ENCODE measurements at regions not wholly inside any gene's neighbourhood (a gene's known extent, or its start where the extent isn't known, plus 50 kb on each side); places are given as distances from the start of the nearest gene placed in this dataset.

DNA sequence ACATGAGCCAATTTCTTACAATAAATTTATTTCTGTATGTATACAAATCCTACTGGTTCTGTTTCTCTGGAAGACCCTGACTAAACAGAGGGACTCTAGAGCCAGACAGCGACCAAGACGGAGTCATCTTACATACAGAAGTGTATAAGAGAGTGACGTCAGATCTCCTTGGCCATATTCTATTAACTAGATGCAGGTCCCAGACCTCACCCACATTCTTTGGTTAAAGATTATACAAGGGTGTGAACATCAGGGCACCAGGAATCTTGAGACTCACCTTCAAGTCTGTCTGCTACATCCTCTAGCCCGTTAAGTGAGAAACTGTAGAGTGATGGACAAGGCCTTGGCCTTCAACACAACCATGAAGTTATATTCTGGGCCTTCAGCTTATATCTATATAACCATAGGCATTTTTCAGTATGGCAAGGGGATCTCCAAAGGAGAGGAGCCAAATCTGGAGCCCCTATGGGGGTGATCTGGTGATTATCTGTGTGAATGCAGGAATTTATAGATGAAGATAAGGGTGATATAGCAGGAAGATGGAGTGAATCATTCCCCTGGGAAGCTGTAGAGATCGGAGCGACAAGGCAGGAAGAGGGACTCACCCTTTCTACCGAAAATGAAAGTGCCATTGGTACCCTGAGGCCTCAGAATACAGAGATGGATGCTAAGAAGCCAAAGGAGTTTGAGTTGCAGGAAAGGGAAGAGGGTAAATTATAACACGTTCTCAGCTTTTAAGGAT lies 83.9 kb downstream of the ADAMTS1 start:
- no peak overlapping the region for H3K27ac ChIP-seq (ENCODE audit: low read length)
- no peaks in the 10 kb centered on the region for H3K27me3 ChIP-seq (ENCODE audit: control insufficient read depth, insufficient read depth, low read length)
- no peaks in the 10 kb centered on the region for H3K4me1 ChIP-seq (ENCODE audit: control insufficient read depth, insufficient read depth, low read length)
- 90% methylated on average over 2 of the region's 8 CpGs for WGBS (ENCODE audit: insufficient coverage, low lambda C conversion rate)
- no peaks in the 10 kb centered on the region for H3K36me3 ChIP-seq (ENCODE audit: control insufficient read depth, insufficient read depth, low read length)
- DNase-seq: no peak
- no peaks in the 10 kb centered on the region for H3K9me3 ChIP-seq (ENCODE audit: control insufficient read depth, low read depth, low read length)
- no peak overlapping the region for H3K4me3 ChIP-seq (ENCODE audit: low read length)

DNA sequence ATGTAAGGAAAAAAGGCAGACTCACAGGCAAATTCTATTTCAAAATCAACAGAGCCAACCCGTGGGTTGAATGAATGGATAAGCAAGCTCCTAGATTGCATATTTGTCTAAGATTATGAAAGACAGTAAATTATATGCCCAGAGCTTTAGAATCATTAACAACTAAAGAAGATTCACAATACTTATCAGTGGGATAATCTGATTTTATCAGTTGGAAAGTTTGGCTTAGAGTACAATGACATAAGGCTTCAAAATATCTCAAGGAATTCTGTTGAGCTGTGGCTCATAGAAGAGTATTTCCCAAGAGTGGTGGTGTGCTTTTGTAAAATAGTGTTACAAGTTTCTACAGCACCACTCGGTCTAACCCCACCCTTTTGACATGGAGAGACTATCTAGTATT lies 85.5 kb downstream of the ADAMTS1 start:
- no peaks in the 10 kb centered on the region for H3K4me1 ChIP-seq (ENCODE audit: control insufficient read depth, insufficient read depth, low read length)
- H3K27ac ChIP-seq (ENCODE audit: low read length): no peak overlapping the region
- no peaks in the 10 kb centered on the region for H3K27me3 ChIP-seq (ENCODE audit: control insufficient read depth, insufficient read depth, low read length)
- H3K9me3 ChIP-seq (ENCODE audit: control insufficient read depth, low read depth, low read length): no peaks in the 10 kb centered on the region
- no CpG with 5 or more reads among the region's 2 CpGs for WGBS (ENCODE audit: insufficient coverage, low lambda C conversion rate)
- DNase-seq: no peak
- no peaks in the 10 kb centered on the region for H3K36me3 ChIP-seq (ENCODE audit: control insufficient read depth, insufficient read depth, low read length)
- no peak overlapping the region for H3K4me3 ChIP-seq (ENCODE audit: low read length)

DNA sequence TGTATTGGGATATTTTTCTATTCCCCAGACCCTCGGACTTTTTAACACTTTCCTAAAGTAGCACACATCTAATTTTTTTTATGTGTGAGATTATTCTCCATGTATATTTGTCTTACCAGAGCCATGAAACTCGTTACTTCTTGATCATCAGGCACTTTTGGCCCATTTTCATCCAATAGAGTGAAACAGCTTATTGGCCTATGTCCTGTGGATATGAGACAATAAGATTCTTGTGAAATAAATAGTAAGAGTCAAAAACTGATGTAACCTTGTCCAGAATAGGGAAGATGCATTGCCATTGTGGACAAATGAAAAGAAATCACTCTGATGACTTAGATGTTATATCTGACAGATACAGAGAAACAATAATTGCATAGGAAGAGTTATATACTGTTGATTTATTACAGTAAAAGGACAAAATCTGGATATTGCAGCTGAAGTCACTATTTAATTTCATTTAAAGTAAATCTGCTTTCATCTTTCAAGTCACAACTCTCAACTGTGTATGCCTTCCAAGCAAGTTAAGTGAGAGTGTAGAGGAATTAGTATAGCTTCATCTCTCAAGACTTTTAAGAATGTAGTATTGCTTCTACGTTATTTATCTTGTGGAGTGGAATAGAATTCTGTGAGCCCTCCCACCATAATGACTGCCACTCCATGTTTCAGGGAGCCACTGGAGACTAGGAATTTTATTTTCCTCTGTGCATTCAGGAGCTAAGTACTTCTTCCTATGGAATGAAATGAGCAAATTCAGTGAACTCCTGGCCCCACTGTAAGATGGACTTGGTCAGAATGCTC lies 86.9 kb downstream of the ADAMTS1 start:
- 90% methylated on average over 2 of the region's 3 CpGs for WGBS (ENCODE audit: insufficient coverage, low lambda C conversion rate)

DNA sequence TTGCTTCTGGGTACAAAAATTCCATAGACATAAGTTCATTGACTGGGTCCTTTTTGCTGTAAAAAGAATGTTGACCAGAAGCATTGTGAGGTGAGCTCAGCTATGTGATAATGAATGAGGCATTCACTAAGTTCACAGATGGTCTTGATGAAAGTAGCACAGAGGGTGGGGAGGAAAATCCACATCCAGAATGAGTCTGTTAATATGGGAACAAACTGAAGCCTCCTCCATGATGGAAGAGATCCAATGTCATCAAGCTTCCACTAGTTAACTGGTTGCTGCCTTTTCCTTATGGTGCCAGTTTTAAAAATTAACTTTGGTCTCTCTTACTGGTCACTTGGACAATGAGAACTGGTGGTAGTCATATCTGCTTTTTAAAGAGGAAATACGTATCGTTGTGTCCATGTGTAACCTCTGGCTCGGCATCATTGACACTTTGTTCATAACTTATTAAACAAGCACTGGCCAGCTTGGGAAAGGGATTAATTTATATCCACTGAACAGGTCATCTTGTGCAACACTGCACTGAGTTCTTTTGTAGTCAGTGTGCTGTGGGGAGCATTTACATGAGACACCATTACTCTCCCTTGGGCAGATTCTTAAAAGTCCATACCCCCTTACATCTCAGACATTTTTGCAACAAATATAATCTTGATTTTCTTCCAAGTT lies 88.6 kb downstream of the ADAMTS1 start:
- Histone ChIP-seq H3K36me3 (ENCODE audit: control insufficient read depth, insufficient read depth, low read length) (no peaks in the 10 kb centered on the region), H3K4me3 (ENCODE audit: low read length) (no peak overlapping the region), H3K27ac (ENCODE audit: low read length) (no peak overlapping the region), H3K27me3 (ENCODE audit: control insufficient read depth, insufficient read depth, low read length) (no peaks in the 10 kb centered on the region), H3K4me1 (ENCODE audit: control insufficient read depth, insufficient read depth, low read length) (no peaks in the 10 kb centered on the region), H3K9me3 (ENCODE audit: control insufficient read depth, low read depth, low read length) (no peaks in the 10 kb centered on the region)
- WGBS (ENCODE audit: insufficient coverage, low lambda C conversion rate): no CpG with 5 or more reads among the region's 3 CpGs
- no peak for DNase-seq

More for the DNA sequence above, 86.9 kb downstream of the ADAMTS1 start:
- H3K4me3 ChIP-seq (ENCODE audit: low read length): no peak overlapping the region
- H3K9me3 ChIP-seq (ENCODE audit: control insufficient read depth, low read depth, low read length): no peaks in the 10 kb centered on the region
- no peak for DNase-seq
- no peaks in the 10 kb centered on the region for H3K27me3 ChIP-seq (ENCODE audit: control insufficient read depth, insufficient read depth, low read length)
- H3K27ac ChIP-seq (ENCODE audit: low read length): no peak overlapping the region
- H3K4me1 ChIP-seq (ENCODE audit: control insufficient read depth, insufficient read depth, low read length): no peaks in the 10 kb centered on the region
- no peaks in the 10 kb centered on the region for H3K36me3 ChIP-seq (ENCODE audit: control insufficient read depth, insufficient read depth, low read length)

DNA sequence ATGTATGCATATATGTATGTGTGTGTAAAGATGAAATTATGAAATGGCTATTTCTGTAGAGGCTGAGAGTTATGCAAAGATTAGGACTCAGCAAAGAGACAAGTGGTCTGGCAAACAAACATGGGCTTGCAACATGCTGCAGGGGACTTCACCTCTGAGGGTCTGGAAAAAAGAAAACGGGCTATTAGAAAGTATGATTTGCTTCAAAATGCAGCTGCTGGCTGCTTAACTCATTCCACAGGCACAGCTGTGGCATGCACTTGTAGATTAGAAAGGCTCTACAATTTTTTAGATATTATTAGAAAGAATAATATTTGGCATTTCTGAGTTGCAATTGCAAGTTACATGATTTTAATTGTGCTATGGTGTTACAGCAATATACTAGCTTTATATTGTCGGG lies 90.4 kb downstream of the ADAMTS1 start:
- Histone ChIP-seq H3K36me3 (ENCODE audit: control insufficient read depth, insufficient read depth, low read length) (no peaks in the 10 kb centered on the region), H3K9me3 (ENCODE audit: control insufficient read depth, low read depth, low read length) (no peaks in the 10 kb centered on the region), H3K27me3 (ENCODE audit: control insufficient read depth, insufficient read depth, low read length) (no peaks in the 10 kb centered on the region), H3K4me1 (ENCODE audit: control insufficient read depth, insufficient read depth, low read length) (no peaks in the 10 kb centered on the region), H3K4me3 (ENCODE audit: low read length) (no peak overlapping the region), H3K27ac (ENCODE audit: low read length) (no peak overlapping the region)
- no CpG with 5 or more reads among the region's 2 CpGs for WGBS (ENCODE audit: insufficient coverage, low lambda C conversion rate)
- no peak for DNase-seq

DNA sequence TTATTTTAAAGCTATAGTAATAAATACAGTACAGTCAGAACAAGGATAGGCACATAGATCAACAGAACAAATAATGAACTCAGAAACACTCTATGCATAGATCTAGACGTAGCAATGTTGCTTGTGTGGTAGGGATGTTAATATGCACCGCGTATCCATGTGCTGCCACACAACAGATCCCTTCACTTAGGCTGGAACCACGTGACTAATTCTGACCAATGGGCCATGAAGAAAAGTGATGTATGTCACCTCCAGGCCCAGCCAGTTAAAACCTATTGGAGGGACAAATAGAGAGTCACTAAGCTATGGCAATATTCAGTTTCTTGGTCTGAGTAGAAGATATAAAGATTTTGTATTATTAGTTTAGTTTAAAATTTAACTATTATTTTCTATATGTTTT lies 91.4 kb downstream of the ADAMTS1 start:
- Histone ChIP-seq H3K36me3 (ENCODE audit: control insufficient read depth, insufficient read depth, low read length) (no peaks in the 10 kb centered on the region), H3K4me1 (ENCODE audit: control insufficient read depth, insufficient read depth, low read length) (no peaks in the 10 kb centered on the region), H3K4me3 (ENCODE audit: low read length) (no peak overlapping the region), H3K9me3 (ENCODE audit: control insufficient read depth, low read depth, low read length) (no peaks in the 10 kb centered on the region), H3K27ac (ENCODE audit: low read length) (no peak overlapping the region), H3K27me3 (ENCODE audit: control insufficient read depth, insufficient read depth, low read length) (no peaks in the 10 kb centered on the region)
- WGBS (ENCODE audit: insufficient coverage, low lambda C conversion rate): no CpG with 5 or more reads among the region's 4 CpGs
- DNase-seq: no peak

DNA sequence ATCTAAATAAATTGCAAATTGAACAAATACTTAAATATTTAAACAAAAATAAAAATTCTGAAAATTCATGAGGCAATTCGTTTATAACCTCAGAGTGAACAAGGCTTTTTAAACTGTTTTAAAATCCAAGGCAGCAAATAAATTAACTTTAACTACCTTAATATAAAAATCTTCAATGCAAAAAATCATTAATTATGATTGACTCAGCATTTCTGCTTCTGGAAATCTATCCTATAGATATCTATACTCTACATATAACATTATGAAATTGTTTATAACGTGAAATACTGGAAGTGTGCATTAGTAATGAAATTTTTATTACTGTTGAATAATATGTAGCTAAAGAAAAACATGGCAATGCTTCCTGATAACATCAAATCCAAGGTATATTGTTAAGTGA lies 92.4 kb downstream of the ADAMTS1 start:
- H3K9me3 ChIP-seq (ENCODE audit: control insufficient read depth, low read depth, low read length): no peaks in the 10 kb centered on the region
- no peak for DNase-seq
- H3K4me3 ChIP-seq (ENCODE audit: low read length): no peak overlapping the region
- no peaks in the 10 kb centered on the region for H3K27me3 ChIP-seq (ENCODE audit: control insufficient read depth, insufficient read depth, low read length)
- WGBS (ENCODE audit: insufficient coverage, low lambda C conversion rate): 100% methylated on average over 1 of the region's 2 CpGs
- no peaks in the 10 kb centered on the region for H3K36me3 ChIP-seq (ENCODE audit: control insufficient read depth, insufficient read depth, low read length)
- no peaks in the 10 kb centered on the region for H3K4me1 ChIP-seq (ENCODE audit: control insufficient read depth, insufficient read depth, low read length)
- no peak overlapping the region for H3K27ac ChIP-seq (ENCODE audit: low read length)

DNA sequence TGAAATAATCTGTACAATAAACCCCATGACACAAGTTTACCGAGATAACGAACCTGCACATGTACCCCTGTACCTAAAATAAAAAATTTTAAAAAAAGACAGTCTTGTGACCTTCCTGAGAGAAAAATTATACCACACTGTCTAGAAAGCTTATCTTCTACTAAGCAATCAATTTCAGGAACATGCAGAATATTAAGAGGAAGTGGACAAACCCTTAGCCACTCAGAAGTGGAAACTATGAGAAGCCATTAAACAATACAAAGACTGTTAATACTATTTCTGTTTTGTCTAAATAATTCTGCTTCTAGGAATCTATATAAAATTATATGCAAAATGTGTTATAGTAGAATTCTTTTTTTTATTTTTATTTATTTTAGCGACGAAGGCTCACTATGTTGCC lies 93.9 kb downstream of the ADAMTS1 start:
- 90% methylated on average over 2 of the region's 4 CpGs for WGBS (ENCODE audit: insufficient coverage, low lambda C conversion rate)
- DNase-seq: no peak
- Histone ChIP-seq H3K36me3 (ENCODE audit: control insufficient read depth, insufficient read depth, low read length) (no peaks in the 10 kb centered on the region), H3K27me3 (ENCODE audit: control insufficient read depth, insufficient read depth, low read length) (no peaks in the 10 kb centered on the region), H3K4me1 (ENCODE audit: control insufficient read depth, insufficient read depth, low read length) (no peaks in the 10 kb centered on the region), H3K27ac (ENCODE audit: low read length) (no peak overlapping the region), H3K9me3 (ENCODE audit: control insufficient read depth, low read depth, low read length) (no peaks in the 10 kb centered on the region), H3K4me3 (ENCODE audit: low read length) (no peak overlapping the region)

DNA sequence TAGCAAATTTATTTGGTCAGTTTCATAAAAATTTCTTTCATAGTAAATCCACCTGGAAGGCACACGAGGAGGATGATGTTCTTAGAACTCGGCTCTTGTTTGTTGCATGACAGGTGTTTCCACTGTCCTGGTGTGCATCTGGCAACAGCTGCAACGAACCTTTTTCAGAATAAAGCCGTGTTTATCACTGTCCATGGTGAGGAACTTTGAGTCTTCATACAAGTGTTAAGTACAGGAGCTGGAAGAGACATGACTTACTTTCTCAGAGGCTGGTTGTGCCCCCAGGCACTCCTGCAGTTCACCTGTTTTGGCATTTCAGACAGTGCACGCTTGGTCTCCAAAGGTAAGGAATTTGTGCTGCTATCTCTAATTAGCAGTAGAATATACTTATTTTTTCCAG lies 97.1 kb downstream of the ADAMTS1 start:
- Histone ChIP-seq H3K4me3 (ENCODE audit: low read length) (no peak overlapping the region), H3K36me3 (ENCODE audit: control insufficient read depth, insufficient read depth, low read length) (no peaks in the 10 kb centered on the region), H3K4me1 (ENCODE audit: control insufficient read depth, insufficient read depth, low read length) (no peaks in the 10 kb centered on the region), H3K27me3 (ENCODE audit: control insufficient read depth, insufficient read depth, low read length) (no peaks in the 10 kb centered on the region), H3K9me3 (ENCODE audit: control insufficient read depth, low read depth, low read length) (no peaks in the 10 kb centered on the region), H3K27ac (ENCODE audit: low read length) (no peak overlapping the region)
- WGBS (ENCODE audit: insufficient coverage, low lambda C conversion rate): no CpG with 5 or more reads among the region's 5 CpGs
- no peak for DNase-seq

DNA sequence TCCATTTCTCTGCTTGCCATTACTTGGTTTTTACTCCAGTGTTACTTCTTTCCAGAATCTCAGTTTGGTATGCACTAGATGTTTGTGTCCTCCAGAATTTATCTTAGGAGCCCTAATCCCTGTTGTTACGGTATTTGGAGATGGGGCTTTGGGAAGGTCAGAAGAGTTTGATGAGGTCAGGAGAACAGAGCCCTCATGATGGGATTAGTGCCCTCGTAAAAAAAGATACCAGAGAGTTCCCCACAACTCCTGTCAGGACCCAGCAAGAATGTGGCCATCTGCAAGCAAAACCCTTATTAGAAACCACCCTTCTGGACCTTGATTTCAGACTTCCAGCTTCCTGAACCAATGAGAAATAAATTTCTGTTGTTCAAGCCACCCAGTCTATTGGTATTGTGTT lies 98.0 kb downstream of the ADAMTS1 start:
- H3K36me3 ChIP-seq (ENCODE audit: control insufficient read depth, insufficient read depth, low read length): no peaks in the 10 kb centered on the region
- H3K27me3 ChIP-seq (ENCODE audit: control insufficient read depth, insufficient read depth, low read length): no peaks in the 10 kb centered on the region
- H3K4me1 ChIP-seq (ENCODE audit: control insufficient read depth, insufficient read depth, low read length): no peaks in the 10 kb centered on the region
- no peak overlapping the region for H3K27ac ChIP-seq (ENCODE audit: low read length)
- WGBS (ENCODE audit: insufficient coverage, low lambda C conversion rate): no CpG with 5 or more reads among the region's 2 CpGs
- H3K4me3 ChIP-seq (ENCODE audit: low read length): no peak overlapping the region
- H3K9me3 ChIP-seq (ENCODE audit: control insufficient read depth, low read depth, low read length): no peaks in the 10 kb centered on the region
- DNase-seq: no peak

Measured in large intestine (tissue), 3 donors.